HL-60 (cell line): ENCODE measurements at regions not wholly inside any gene's neighbourhood (a gene's known extent, or its start where the extent isn't known, plus 50 kb on each side); places are given as distances from the start of the nearest gene placed in this dataset.

Experiments used
- DNase-seq, 2 experiments: peaks; one replicate each; pipeline ENCODE4 v3.0.0-alpha.2; 2010 to 2020; ENCODE audit warnings: low read depth in 1 of 2, low spot score in 1 of 2
- H3K27ac ChIP-seq: fragments of 250-450 bp; sonication (Bioruptor Pico); replicated peaks from 2 replicates; pipeline ENCODE4 v1.5.1; 2020; ENCODE audit warnings: mild to moderate bottlenecking, moderate library complexity
- H3K27me3 ChIP-seq: fragments of 250-450 bp; sonication (Bioruptor Pico); 2 replicates; pipeline ENCODE4 v1.5.1; 2021; ENCODE audit warnings: mild to moderate bottlenecking, moderate library complexity; ENCODE audit not compliant: insufficient read depth, poor library complexity, severe bottlenecking
- H3K4me3 ChIP-seq: replicated peaks from 2 replicates; pipeline ENCODE4 v1.5.1; 2011; ENCODE audit warnings: mild to moderate bottlenecking, control low read depth, low read length; ENCODE audit not compliant: insufficient read depth
- CTCF ChIP-seq: IDR thresholded peaks from one replicate; pipeline ENCODE4 v1.5.1; 2011; ENCODE audit warnings: low read length, control low read depth, inconsistent platforms; ENCODE audit not compliant: insufficient read depth
- GABPA ChIP-seq: IDR thresholded peaks from 2 replicates; pipeline ENCODE4 v1.6.1; 2012; ENCODE audit warnings: low read depth
- POLR2AphosphoS5 ChIP-seq: IDR thresholded peaks from 2 replicates; pipeline ENCODE4 v1.6.1; 2012; ENCODE audit warnings: low read depth
- REST ChIP-seq: IDR thresholded peaks from 2 replicates; pipeline ENCODE4 v1.6.1; 2012; ENCODE audit warnings: low read depth; ENCODE audit not compliant: insufficient replicate concordance
- SPI1 ChIP-seq: IDR thresholded peaks from 2 replicates; pipeline ENCODE4 v1.6.1; 2012; ENCODE audit warnings: low read depth, mild to moderate bottlenecking, borderline replicate concordance

- DNase-seq = no peak
- Histone ChIP-seq H3K27ac (no peak overlapping the region), H3K4me3 (no peak overlapping the region), H3K27me3 (no peaks in the 10 kb centered on the region)
- TF ChIP-seq POLR2AphosphoS5 = no peak
- no peak for TF ChIP-seq SPI1
- no peak for TF ChIP-seq REST
- TF ChIP-seq GABPA = no peak
- no peak for TF ChIP-seq CTCF
Observed at GRCh38 chr1:219771080-219771479, 157.3 kb downstream of the SLC30A10 start.

- no peak overlapping the region for H3K27ac ChIP-seq
- no peak overlapping the region for H3K4me3 ChIP-seq
- H3K27me3 ChIP-seq = no peaks in the 10 kb centered on the region
- TF ChIP-seq SPI1 (no peak), GABPA (no peak), CTCF (no peak), POLR2AphosphoS5 (no peak), REST (no peak)
- no peak for DNase-seq
Observed at GRCh38 chr1:219763321-219763720, 150.4 kb upstream of the ZC3H11B start.

GRCh38 chr1:219761208-219761860, 148.4 kb upstream of the ZC3H11B start:
- TF ChIP-seq SPI1 (no peak), GABPA (no peak)
- Histone ChIP-seq H3K27ac (no peak overlapping the region), H3K27me3 (no peaks in the 10 kb centered on the region), H3K4me3 (no peak overlapping the region)
- no peak for DNase-seq

GRCh38 chr1:219759095-219759494, 146.2 kb upstream of the ZC3H11B start:
- DNase-seq = no peak
- TF ChIP-seq GABPA (no peak), REST (no peak), SPI1 (no peak)
- H3K4me3 ChIP-seq = no peak overlapping the region
- H3K27ac ChIP-seq = no peak overlapping the region
- no peaks in the 10 kb centered on the region for H3K27me3 ChIP-seq
